H1 (cell line): ENCODE measurements at regions not wholly inside any gene's neighbourhood (a gene's known extent, or its start where the extent isn't known, plus 50 kb on each side); places are given as distances from the start of the nearest gene placed in this dataset.
A peak's percentile ranks its signal among the peaks of the same experiment; 100 is the strongest.

Source experiments
- CHD1 ChIP-seq: IDR thresholded peaks from 2 replicates; pipeline ENCODE4 v1.6.1; 2012; ENCODE audit warnings: low read depth, low read length, improper control_type of control experiment
- CHD2 ChIP-seq: IDR thresholded peaks from 2 replicates; pipeline ENCODE4 v1.6.1; 2012; ENCODE audit warnings: low read length, improper control_type of control experiment
- CTCF ChIP-seq, 3 experiments: IDR thresholded peaks; 1 replicate in 2 of 3; 2 replicates in 1 of 3; pipeline versions ENCODE4 v1.5.1 to v1.6.1; 2011; ENCODE audit warnings: low read length in 3 of 3, mild to moderate bottlenecking in 3 of 3, inconsistent platforms in 2 of 3, low read depth in 1 of 3, moderate library complexity in 1 of 3; ENCODE audit not compliant: insufficient read depth in 1 of 3; ENCODE audit errors: control extremely low read depth in 1 of 3
- KDM1A ChIP-seq: fragments of 200-600, 300-600 bp; sonication (generic); IDR thresholded peaks from 2 replicates; pipeline ENCODE4 v1.7.1; 2016; ENCODE audit warnings: mild to moderate bottlenecking, low read length, borderline replicate concordance

- TF ChIP-seq CHD1, result no peak
- peak; percentile 16 to 79 (median 67) for TF ChIP-seq CTCF (IDR thresholded peaks at IDR 0.05; ENCODE audit: control extremely low read depth in 1 of 3, insufficient read depth in 1 of 3, low read depth in 1 of 3, low read length in 3 of 3)
- TF ChIP-seq KDM1A, result peak; percentile 88
- no peak for TF ChIP-seq CHD2
Observed at GRCh38 chr12:94875525-94875924, 128.0 kb downstream of the NDUFA12 start (continued).
